ENCODE measurements at regions not wholly inside any gene's neighbourhood (a gene's known extent, or its start where the extent isn't known, plus 50 kb on each side); places are given as distances from the start of the nearest gene placed in this dataset.

DNA sequence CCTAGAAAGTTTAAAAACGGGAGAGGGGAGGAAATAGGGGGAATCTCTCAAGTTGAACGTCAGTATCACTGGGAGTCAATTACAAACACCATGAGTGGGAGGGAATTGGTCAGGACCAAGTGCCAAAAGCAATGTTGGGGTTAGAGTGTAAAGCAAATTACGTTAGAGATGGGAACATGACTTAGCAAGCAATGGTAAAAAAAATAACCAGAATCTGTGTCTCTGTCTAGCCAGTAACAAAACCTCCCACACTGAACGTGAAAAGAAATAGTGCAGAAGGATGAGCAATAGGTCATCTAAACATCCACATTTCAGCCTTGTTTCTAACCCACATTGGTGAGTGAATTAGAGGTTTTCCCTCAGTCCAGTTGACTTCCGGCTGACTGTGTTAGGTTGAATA, 242.2 kb downstream of the COG6 start:
- Histone ChIP-seq H3K4me1 (ENCODE audit: insufficient read depth, low read length) (peaks cover 16% of the 10 kb centered on the region), H3K9me3 (ENCODE audit: low read length) (no peaks in the 10 kb centered on the region), H3K36me3 (ENCODE audit: insufficient read depth, low read length) (no peaks in the 10 kb centered on the region), H3K27ac (ENCODE audit: low read depth, low read length) (no peak overlapping the region), H3K9ac (ENCODE audit: low read length) (no peak overlapping the region), H3K27me3 (ENCODE audit: control insufficient read depth in 1 of 2, insufficient read depth in 2 of 2, low read length in 2 of 2) (no peaks in the 10 kb centered on the region), H3K4me3 (ENCODE audit: low read depth in 1 of 2, low read length in 2 of 2) (no peak overlapping the region)

DNA sequence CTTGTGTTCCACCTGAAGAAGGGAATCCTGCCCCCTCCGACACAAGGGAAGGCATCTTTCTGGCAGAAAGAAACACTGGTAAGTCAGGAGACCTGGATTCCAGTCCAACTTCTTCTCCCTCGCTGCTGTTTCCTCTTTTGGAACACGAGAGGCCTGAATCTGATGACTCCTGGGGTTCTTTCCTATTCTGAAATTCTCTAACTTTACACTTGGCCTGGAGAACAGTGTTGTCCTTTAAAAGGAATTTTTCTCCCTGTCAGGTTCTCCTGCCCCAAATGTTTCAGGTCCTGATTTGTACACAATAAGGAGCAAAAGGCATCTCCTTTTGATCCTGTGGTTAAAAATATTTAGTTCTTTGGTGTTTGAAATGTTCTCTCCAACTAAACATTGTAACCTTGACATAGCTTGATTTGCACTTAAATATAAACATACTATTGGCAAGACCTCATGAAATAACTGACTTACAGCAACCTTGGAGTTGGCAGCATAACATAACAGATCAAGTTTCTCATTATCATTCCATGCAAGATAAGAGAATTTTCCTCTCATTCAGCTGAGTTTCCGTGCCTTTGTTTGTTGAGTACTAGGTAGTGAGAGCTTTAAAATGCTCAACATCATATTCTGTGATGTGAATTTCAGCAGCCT, 244.8 kb downstream of the COG6 start:
- no peak overlapping the region for H3K4me3 ChIP-seq (ENCODE audit: low read depth in 1 of 2, low read length in 2 of 2)
- no peak overlapping the region for H3K27ac ChIP-seq (ENCODE audit: low read depth, low read length)
- H3K9me3 ChIP-seq (ENCODE audit: low read length) = no peaks in the 10 kb centered on the region
- no peaks in the 10 kb centered on the region for H3K36me3 ChIP-seq (ENCODE audit: insufficient read depth, low read length)
- H3K4me1 ChIP-seq (ENCODE audit: insufficient read depth, low read length) = peaks cover 10% of the 10 kb centered on the region
- H3K9ac ChIP-seq (ENCODE audit: low read length) = no peak overlapping the region
- H3K27me3 ChIP-seq (ENCODE audit: control insufficient read depth in 1 of 2, insufficient read depth in 2 of 2, low read length in 2 of 2) = no peaks in the 10 kb centered on the region

DNA sequence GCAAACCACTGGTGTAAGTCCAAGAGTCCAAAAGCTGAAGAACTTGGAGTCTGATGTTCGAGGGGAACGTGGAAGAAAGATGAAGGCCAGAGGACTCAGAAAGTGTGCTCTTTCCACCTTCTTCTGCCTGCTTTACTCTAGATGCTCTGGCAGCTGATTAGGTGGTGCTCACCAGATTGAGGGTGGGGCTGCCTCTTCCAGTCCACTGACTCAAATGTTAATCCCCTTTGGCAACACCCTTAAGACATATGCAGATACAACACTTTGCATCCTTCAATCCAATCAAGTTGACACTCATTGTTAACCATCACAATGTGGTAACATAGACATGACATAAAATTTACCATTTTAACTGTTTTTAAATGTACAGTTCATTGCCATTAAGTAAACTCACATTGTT, 249.5 kb downstream of the COG6 start:
- Histone ChIP-seq H3K36me3 (ENCODE audit: insufficient read depth, low read length) (no peaks in the 10 kb centered on the region), H3K4me3 (ENCODE audit: low read depth in 1 of 2, low read length in 2 of 2) (no peak overlapping the region), H3K9ac (ENCODE audit: low read length) (no peak overlapping the region), H3K4me1 (ENCODE audit: insufficient read depth, low read length) (peaks cover 11% of the 10 kb centered on the region), H3K9me3 (ENCODE audit: low read length) (no peaks in the 10 kb centered on the region), H3K27ac (ENCODE audit: low read depth, low read length) (no peak overlapping the region), H3K27me3 (ENCODE audit: control insufficient read depth in 1 of 2, insufficient read depth in 2 of 2, low read length in 2 of 2) (no peaks in the 10 kb centered on the region)

DNA sequence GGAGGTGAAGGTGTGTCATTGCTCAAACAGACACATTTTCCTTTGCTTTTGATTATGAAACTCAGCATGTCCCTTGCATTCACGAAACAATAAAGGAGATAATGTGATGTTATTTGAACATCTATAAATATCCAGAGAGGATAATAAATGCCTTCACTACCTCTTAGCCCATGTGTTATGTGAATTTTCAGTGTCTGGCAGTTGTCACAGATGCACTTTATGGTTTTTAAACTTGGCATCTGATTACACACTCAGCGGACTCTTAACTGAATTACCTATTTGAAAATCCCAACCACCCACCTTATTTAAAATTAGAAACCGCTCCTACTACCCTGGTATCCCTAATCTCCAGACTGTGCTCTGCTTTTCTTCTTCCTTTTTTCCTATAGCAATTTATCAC, 254.2 kb downstream of the COG6 start:
- Histone ChIP-seq H3K9ac (ENCODE audit: low read length) (no peak overlapping the region), H3K9me3 (ENCODE audit: low read length) (no peaks in the 10 kb centered on the region), H3K36me3 (ENCODE audit: insufficient read depth, low read length) (no peaks in the 10 kb centered on the region), H3K27ac (ENCODE audit: low read depth, low read length) (no peak overlapping the region), H3K27me3 (ENCODE audit: control insufficient read depth in 1 of 2, insufficient read depth in 2 of 2, low read length in 2 of 2) (no peaks in the 10 kb centered on the region), H3K4me3 (ENCODE audit: low read depth in 1 of 2, low read length in 2 of 2) (no peak overlapping the region), H3K4me1 (ENCODE audit: insufficient read depth, low read length) (peaks cover 15% of the 10 kb centered on the region)

DNA sequence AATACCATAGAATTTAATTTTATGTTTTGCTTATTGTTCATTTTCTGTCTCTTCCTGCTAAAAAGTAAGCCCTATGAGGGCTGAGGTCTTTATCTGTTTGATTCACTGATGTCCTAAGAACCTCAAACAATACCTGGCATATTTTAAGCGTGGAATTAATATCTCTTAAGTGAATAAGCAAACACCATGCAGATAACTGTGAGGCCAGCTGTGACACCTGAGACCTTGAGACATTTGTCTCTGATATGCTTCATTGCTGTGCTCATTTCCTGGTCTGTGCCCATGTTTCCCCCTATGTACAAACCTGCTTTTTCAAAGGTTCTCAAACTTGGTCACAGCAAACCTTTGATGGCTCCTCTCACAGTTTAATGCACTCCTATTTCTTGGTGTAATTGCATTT, 254.6 kb downstream of the COG6 start:
- Histone ChIP-seq H3K4me1 (ENCODE audit: insufficient read depth, low read length) (peaks cover 15% of the 10 kb centered on the region), H3K9me3 (ENCODE audit: low read length) (no peaks in the 10 kb centered on the region), H3K36me3 (ENCODE audit: insufficient read depth, low read length) (no peaks in the 10 kb centered on the region), H3K27ac (ENCODE audit: low read depth, low read length) (no peak overlapping the region), H3K27me3 (ENCODE audit: control insufficient read depth in 1 of 2, insufficient read depth in 2 of 2, low read length in 2 of 2) (no peaks in the 10 kb centered on the region), H3K4me3 (ENCODE audit: low read depth in 1 of 2, low read length in 2 of 2) (no peak overlapping the region), H3K9ac (ENCODE audit: low read length) (no peak overlapping the region)

DNA sequence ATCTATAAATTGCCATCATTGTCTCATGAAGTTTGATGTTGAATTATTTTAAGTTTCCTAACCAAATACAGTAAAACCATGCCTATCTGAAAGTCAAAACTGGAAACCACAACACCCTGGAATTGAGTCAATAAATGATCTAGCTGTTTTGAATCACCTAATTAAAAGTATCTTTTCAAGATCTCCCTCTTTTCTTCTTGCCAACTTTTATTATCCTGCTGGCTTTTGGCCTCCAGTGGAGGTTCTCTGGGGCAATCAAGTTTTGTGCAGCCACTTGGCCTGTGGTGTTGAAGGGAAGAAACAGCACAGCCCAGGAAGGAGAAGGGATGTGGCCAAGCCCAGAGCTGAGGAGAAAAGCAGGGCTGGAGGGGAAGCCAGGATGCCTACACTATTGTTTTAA, 255.4 kb downstream of the COG6 start:
- Histone ChIP-seq H3K4me1 (ENCODE audit: insufficient read depth, low read length) (peaks cover 15% of the 10 kb centered on the region), H3K9ac (ENCODE audit: low read length) (no peak overlapping the region), H3K9me3 (ENCODE audit: low read length) (no peaks in the 10 kb centered on the region), H3K27me3 (ENCODE audit: control insufficient read depth in 1 of 2, insufficient read depth in 2 of 2, low read length in 2 of 2) (no peaks in the 10 kb centered on the region), H3K36me3 (ENCODE audit: insufficient read depth, low read length) (no peaks in the 10 kb centered on the region), H3K27ac (ENCODE audit: low read depth, low read length) (no peak overlapping the region), H3K4me3 (ENCODE audit: low read depth in 1 of 2, low read length in 2 of 2) (no peak overlapping the region)

DNA sequence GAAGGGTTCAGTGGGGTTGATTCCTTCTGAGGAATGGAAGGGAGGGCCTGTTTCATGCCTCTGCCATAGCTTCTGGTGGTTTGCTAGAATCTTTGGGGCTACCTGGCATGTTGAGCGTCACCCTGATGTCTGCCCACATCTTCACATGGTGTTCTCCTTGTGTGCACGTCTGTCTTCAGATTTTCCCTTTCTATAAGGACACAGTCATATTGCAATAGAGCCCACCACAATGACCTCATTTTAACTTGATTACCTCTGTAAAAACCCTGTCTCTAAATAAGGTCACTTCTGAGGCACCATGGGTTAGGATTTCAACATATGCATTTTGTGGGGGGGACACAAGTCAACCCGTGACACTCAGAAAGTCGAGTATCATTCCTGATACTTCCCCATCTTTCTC, 257.9 kb downstream of the COG6 start:
- Histone ChIP-seq H3K9ac (ENCODE audit: low read length) (no peak overlapping the region), H3K4me1 (ENCODE audit: insufficient read depth, low read length) (peaks cover 15% of the 10 kb centered on the region), H3K4me3 (ENCODE audit: low read depth in 1 of 2, low read length in 2 of 2) (no peak overlapping the region), H3K36me3 (ENCODE audit: insufficient read depth, low read length) (no peaks in the 10 kb centered on the region), H3K27me3 (ENCODE audit: control insufficient read depth in 1 of 2, insufficient read depth in 2 of 2, low read length in 2 of 2) (no peaks in the 10 kb centered on the region), H3K9me3 (ENCODE audit: low read length) (no peaks in the 10 kb centered on the region), H3K27ac (ENCODE audit: low read depth, low read length) (no peak overlapping the region)

DNA sequence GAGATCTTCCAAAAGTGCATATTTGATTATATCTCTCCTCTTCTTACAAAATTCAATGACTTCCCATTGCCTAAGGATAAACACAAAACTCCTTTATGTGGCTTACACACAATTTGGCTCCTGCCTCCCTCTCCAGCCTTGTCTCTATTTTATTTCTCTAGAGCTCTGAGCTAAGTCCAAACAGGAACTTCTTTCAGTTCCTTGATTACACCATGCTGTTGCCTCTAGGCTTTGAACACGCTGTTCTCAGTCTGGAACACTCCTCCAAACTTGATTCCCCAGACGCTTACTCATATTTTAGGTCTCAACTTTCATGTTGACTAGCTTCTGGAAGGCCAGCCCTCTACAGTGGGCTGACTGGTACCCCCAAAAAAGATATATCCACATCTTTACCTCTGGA, 258.5 kb downstream of the COG6 start:
- no peaks in the 10 kb centered on the region for H3K9me3 ChIP-seq (ENCODE audit: low read length)
- no peaks in the 10 kb centered on the region for H3K36me3 ChIP-seq (ENCODE audit: insufficient read depth, low read length)
- H3K4me1 ChIP-seq (ENCODE audit: insufficient read depth, low read length) = peaks cover 15% of the 10 kb centered on the region
- no peak overlapping the region for H3K9ac ChIP-seq (ENCODE audit: low read length)
- H3K27me3 ChIP-seq (ENCODE audit: control insufficient read depth in 1 of 2, insufficient read depth in 2 of 2, low read length in 2 of 2) = no peaks in the 10 kb centered on the region
- H3K27ac ChIP-seq (ENCODE audit: low read depth, low read length) = no peak overlapping the region
- no peak overlapping the region for H3K4me3 ChIP-seq (ENCODE audit: low read depth in 1 of 2, low read length in 2 of 2)

DNA sequence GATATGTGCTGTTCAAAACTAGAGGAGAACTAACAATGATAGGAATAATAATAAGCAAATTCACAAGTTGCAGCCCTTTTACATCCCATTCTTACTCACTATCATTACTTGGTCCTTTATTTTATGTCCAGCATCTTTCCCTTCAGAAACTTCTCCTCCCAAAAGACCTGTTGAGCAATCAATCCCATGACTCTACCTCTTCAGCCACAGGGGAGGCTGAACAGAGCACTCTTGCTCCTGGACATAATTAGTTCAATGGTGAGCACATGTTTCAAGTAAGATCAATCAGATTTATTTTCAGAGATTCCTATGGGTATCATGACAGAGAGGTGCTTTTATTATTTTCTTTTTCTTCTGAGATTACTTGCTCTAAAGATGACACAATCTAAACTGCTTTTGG, 260.0 kb downstream of the COG6 start:
- Histone ChIP-seq H3K27ac (ENCODE audit: low read depth, low read length) (no peak overlapping the region), H3K27me3 (ENCODE audit: control insufficient read depth in 1 of 2, insufficient read depth in 2 of 2, low read length in 2 of 2) (no peaks in the 10 kb centered on the region), H3K4me1 (ENCODE audit: insufficient read depth, low read length) (peaks cover 6% of the 10 kb centered on the region), H3K36me3 (ENCODE audit: insufficient read depth, low read length) (no peaks in the 10 kb centered on the region), H3K9me3 (ENCODE audit: low read length) (no peaks in the 10 kb centered on the region), H3K4me3 (ENCODE audit: low read depth in 1 of 2, low read length in 2 of 2) (no peak overlapping the region), H3K9ac (ENCODE audit: low read length) (no peak overlapping the region)

DNA sequence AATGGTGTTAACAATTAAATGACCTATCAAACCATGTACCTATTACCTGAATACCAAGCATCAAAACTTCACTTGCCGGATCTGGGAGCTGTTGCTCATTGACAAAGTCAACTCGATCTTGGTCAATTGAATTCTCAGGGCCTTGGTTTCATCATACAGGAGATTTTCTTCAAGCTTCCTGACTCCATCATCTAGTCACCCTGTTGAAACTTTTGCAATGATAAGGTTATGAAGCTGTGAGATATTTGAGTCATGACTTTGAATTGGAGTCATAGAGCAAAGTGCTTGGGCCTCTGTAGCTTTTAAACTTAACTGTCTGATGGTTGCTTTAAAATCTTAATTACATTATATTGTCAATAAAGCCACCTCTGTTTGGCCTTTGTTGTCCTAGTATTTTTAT, 260.9 kb downstream of the COG6 start:
- H3K9ac ChIP-seq (ENCODE audit: low read length) = no peak overlapping the region
- no peaks in the 10 kb centered on the region for H3K4me1 ChIP-seq (ENCODE audit: insufficient read depth, low read length)
- no peaks in the 10 kb centered on the region for H3K9me3 ChIP-seq (ENCODE audit: low read length)
- no peak overlapping the region for H3K4me3 ChIP-seq (ENCODE audit: low read depth in 1 of 2, low read length in 2 of 2)
- no peaks in the 10 kb centered on the region for H3K27me3 ChIP-seq (ENCODE audit: control insufficient read depth in 1 of 2, insufficient read depth in 2 of 2, low read length in 2 of 2)
- no peaks in the 10 kb centered on the region for H3K36me3 ChIP-seq (ENCODE audit: insufficient read depth, low read length)
- no peak overlapping the region for H3K27ac ChIP-seq (ENCODE audit: low read depth, low read length)

DNA sequence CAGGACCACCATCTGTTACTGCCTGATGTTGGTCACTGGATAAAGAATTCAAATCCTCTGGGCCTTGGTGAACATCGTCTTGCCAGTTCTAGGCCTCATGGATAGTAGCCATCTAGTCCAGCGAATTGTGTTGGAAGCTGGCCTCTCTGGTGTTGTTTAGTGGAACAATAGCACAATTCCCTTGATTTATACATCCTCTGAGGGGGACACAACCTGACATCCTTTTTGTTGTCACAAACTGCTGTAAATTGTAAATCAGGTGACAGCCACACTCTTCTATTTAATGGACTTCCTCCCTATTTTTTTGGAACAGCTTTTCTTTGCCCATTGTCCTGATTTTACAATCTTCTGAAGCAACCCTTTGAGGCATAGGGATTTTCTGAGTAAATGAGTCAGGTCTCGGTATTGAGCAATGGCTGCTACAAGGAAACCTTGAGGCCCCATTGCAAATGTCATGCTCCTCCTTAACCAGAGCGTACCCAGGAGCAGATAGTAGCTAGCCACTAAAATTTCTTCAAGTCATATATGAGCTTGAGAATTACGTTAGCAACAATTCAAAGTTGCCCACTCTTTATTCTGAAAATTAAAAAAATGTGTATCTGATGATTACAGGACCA, 263.3 kb downstream of the COG6 start:
- Histone ChIP-seq H3K4me3 (ENCODE audit: low read depth in 1 of 2, low read length in 2 of 2) (no peak overlapping the region), H3K36me3 (ENCODE audit: insufficient read depth, low read length) (no peaks in the 10 kb centered on the region), H3K9ac (ENCODE audit: low read length) (no peak overlapping the region), H3K4me1 (ENCODE audit: insufficient read depth, low read length) (no peaks in the 10 kb centered on the region), H3K27me3 (ENCODE audit: control insufficient read depth in 1 of 2, insufficient read depth in 2 of 2, low read length in 2 of 2) (no peaks in the 10 kb centered on the region), H3K9me3 (ENCODE audit: low read length) (no peaks in the 10 kb centered on the region), H3K27ac (ENCODE audit: low read depth, low read length) (no peak overlapping the region)

DNA sequence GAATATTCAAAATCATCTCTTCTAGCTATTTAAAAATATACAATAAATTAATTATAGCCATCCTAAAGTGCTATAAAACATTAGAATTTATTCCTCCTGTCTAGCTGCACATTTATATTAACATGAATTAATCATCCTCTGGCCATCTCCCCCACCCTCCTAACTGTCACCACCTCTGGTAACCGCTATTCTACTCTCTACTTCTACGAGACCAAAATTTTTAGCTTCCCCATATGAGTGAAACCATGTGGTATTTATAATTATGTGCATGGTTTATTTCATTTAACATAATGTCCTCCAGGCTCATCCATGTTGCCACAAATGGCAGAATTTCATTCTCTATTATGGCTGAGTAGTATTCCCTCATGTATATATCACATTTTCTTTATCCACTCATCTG, 265.2 kb downstream of the COG6 start:
- no peak overlapping the region for H3K27ac ChIP-seq (ENCODE audit: low read depth, low read length)
- H3K9ac ChIP-seq (ENCODE audit: low read length) = no peak overlapping the region
- no peaks in the 10 kb centered on the region for H3K27me3 ChIP-seq (ENCODE audit: control insufficient read depth in 1 of 2, insufficient read depth in 2 of 2, low read length in 2 of 2)
- H3K9me3 ChIP-seq (ENCODE audit: low read length) = peaks cover 9% of the 10 kb centered on the region
- H3K4me3 ChIP-seq (ENCODE audit: low read depth in 1 of 2, low read length in 2 of 2) = no peak overlapping the region
- no peaks in the 10 kb centered on the region for H3K4me1 ChIP-seq (ENCODE audit: insufficient read depth, low read length)
- no peaks in the 10 kb centered on the region for H3K36me3 ChIP-seq (ENCODE audit: insufficient read depth, low read length)

Data from muscle layer of colon (tissue), 2 donors.